BLaER1 treated with 17β-estradiol and CSF1 and Interleukin-3, amounts not matched to agents 10 nM and 100 nM (cell line): ENCODE measurements at regions not wholly inside any gene's neighbourhood (a gene's known extent, or its start where the extent isn't known, plus 50 kb on each side); places are given as distances from the start of the nearest gene placed in this dataset.

Experiments used
- H3K27ac ChIP-seq, 11 experiments: shearing (Covaris generic); formaldehyde crosslinking; 2 replicates each; pipeline ENCODE4 v1.8.1; 2022
- H3K27me3 ChIP-seq, 11 experiments: shearing (Covaris generic); formaldehyde crosslinking; 2 replicates each; pipeline ENCODE4 v1.8.1; 2022
- H3K36me3 ChIP-seq, 11 experiments: shearing (Covaris generic); formaldehyde crosslinking; 2 replicates each; pipeline ENCODE4 v1.8.1; 2022
- H3K4me1 ChIP-seq, 10 experiments: shearing (Covaris generic); formaldehyde crosslinking; 2 replicates each; pipeline ENCODE4 v1.8.1; 2022
- H3K4me2 ChIP-seq, 11 experiments: shearing (Covaris generic); formaldehyde crosslinking; 2 replicates each; pipeline ENCODE4 v1.8.1; 2022
- H3K4me3 ChIP-seq, 10 experiments: shearing (Covaris generic); formaldehyde crosslinking; 2 replicates each; pipeline ENCODE4 v1.8.1; 2022
- H3K9ac ChIP-seq, 11 experiments: shearing (Covaris generic); formaldehyde crosslinking; 2 replicates each; pipeline ENCODE4 v1.8.1; 2022
- H3K9me3 ChIP-seq, 11 experiments: shearing (Covaris generic); formaldehyde crosslinking; replicated peaks in 1 of 11; 2 replicates each; pipeline ENCODE4 v1.8.1; 2022
- H4K20me1 ChIP-seq, 11 experiments: shearing (Covaris generic); formaldehyde crosslinking; 2 replicates each; pipeline ENCODE4 v1.8.1; 2022
- Cebpa-rat ChIP-seq, 11 experiments: shearing (Covaris generic); IDR thresholded peaks; 2 replicates each; pipeline ENCODE4 v1.8.1; 2022

DNA sequence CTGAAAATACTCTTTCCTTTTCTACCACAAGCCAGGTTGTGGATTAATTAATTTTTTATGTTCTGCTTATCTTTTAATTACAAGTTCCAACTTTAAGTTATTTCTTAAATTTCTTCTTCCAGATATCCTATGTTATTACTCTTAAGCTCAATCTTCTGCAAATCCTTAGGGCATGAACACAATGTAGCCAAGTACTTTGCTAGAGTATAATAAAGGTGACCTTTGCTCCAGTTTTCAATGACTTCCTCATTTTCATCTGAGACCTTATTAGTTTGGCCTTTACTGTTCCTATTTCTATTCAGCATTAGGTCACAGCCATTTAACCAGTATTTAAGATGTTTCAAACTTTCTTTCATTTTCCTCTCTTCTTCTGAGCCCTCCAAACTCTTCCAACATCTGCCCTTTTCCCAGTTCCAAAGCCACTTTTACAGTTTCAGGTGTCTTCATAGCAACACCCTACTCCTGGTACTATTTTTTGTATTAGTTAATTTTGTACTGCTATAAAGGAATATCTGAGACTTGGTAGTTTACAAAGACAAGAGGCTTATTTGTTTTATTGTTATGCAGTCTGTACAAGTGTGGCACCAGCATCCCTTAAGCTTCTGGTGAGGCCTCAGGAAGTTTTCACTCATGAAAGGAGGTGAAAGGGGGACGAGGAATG is 886.2 kb upstream of the GHITM start:
- no peaks in the 10 kb centered on the region for H4K20me1 ChIP-seq
- H3K4me2 ChIP-seq, result no peak overlapping the region
- no peaks in the 10 kb centered on the region for H3K4me1 ChIP-seq
- H3K27ac ChIP-seq, result no peak overlapping the region
- TF ChIP-seq Cebpa-rat (IDR thresholded peaks at IDR 0.05), result no peak
- no peak overlapping the region for H3K4me3 ChIP-seq
- no peaks in the 10 kb centered on the region for H3K36me3 ChIP-seq
- H3K9ac ChIP-seq, result no peak overlapping the region
- H3K27me3 ChIP-seq, result no peaks in the 10 kb centered on the region
- H3K9me3 ChIP-seq, result peaks cover 11 to 27% (median 21%) of the 10 kb centered on the region in 11 experiments; a peak in 21 of 22 replicates

- H3K9ac ChIP-seq, result no peak overlapping the region
- no peak overlapping the region for H3K4me2 ChIP-seq
- no peak for TF ChIP-seq Cebpa-rat (IDR thresholded peaks at IDR 0.05)
- H3K4me1 ChIP-seq, result no peaks in the 10 kb centered on the region
- H3K4me3 ChIP-seq, result no peak overlapping the region
- no peaks in the 10 kb centered on the region for H3K27me3 ChIP-seq
- H3K36me3 ChIP-seq, result no peaks in the 10 kb centered on the region
- no peak overlapping the region for H3K27ac ChIP-seq
- peaks cover 11 to 27% (median 21%) of the 10 kb centered on the region in 11 experiments; a peak in 21 of 22 replicates for H3K9me3 ChIP-seq
- no peaks in the 10 kb centered on the region for H4K20me1 ChIP-seq
Observed at GRCh38 chr10:83254698-83255097, 884.6 kb upstream of the GHITM start.

DNA sequence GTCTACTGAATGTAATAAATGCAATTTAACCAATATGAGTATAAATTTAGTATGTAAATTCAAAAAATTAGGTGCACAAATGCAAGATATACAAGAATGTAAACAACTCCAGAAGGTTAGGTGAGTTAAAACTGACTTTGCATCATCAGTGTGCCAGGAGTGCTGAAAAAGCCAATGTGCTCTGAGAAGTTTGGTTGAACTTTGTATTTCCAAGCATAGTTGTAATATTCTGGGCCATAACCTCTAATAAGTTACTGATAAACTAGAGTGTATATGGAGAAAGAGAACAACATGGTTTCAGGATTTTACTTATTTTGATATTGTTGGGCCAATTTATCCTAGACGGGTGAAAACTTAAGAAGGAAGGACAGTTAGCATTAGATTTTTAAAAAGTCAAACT is 876.9 kb upstream of the GHITM start:
- Histone ChIP-seq H3K9ac (no peak overlapping the region), H4K20me1 (no peaks in the 10 kb centered on the region), H3K4me1 (no peaks in the 10 kb centered on the region)

GRCh38 chr10:83272666-83273434 is 866.5 kb upstream of the GHITM start:
- Histone ChIP-seq H4K20me1 (no peaks in the 10 kb centered on the region), H3K9ac (no peak overlapping the region), H3K27ac (no peak overlapping the region), H3K4me2 (no peak overlapping the region), H3K27me3 (no peaks in the 10 kb centered on the region), H3K9me3 (no peaks in the 10 kb centered on the region), H3K36me3 (no peaks in the 10 kb centered on the region), H3K4me1 (no peaks in the 10 kb centered on the region), H3K4me3 (no peak overlapping the region)
- TF ChIP-seq Cebpa-rat (IDR thresholded peaks at IDR 0.05), result no peak

More for the DNA sequence above, 876.9 kb upstream of the GHITM start:
- H3K4me3 ChIP-seq, result no peak overlapping the region
- peaks cover 0 to 5% (median 0%) of the 10 kb centered on the region in 11 experiments; a peak in 2 of 22 replicates for H3K9me3 ChIP-seq
- H3K4me2 ChIP-seq, result no peak overlapping the region
- TF ChIP-seq Cebpa-rat (IDR thresholded peaks at IDR 0.05), result no peak
- no peak overlapping the region for H3K27ac ChIP-seq
- no peaks in the 10 kb centered on the region for H3K36me3 ChIP-seq
- H3K27me3 ChIP-seq, result no peaks in the 10 kb centered on the region

DNA sequence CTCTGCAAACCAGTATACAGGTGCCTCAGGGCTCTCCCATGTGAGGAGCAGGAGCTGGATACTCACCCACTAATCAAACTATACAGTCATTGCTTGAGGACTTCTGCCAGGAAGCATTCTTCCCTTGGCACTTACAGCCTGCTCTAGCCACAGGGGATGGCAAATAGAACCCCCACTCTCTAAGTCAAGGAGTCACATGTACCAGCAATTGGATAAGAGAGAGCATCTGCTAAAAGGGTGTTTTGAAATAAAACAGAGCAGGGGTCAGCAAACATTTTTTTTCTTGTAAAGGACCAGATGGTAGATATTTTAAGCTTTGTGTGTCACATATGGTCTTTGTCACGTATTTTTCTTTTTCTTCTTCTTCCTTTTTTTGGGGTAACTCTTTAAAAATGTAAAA is 865.2 kb upstream of the GHITM start:
- TF ChIP-seq Cebpa-rat (IDR thresholded peaks at IDR 0.05), result no peak
- H3K9ac ChIP-seq, result no peak overlapping the region
- no peak overlapping the region for H3K27ac ChIP-seq
- H3K36me3 ChIP-seq, result no peaks in the 10 kb centered on the region
- no peaks in the 10 kb centered on the region for H3K9me3 ChIP-seq
- H3K4me2 ChIP-seq, result no peak overlapping the region
- H3K4me1 ChIP-seq, result no peaks in the 10 kb centered on the region
- no peaks in the 10 kb centered on the region for H4K20me1 ChIP-seq
- H3K27me3 ChIP-seq, result no peaks in the 10 kb centered on the region
- H3K4me3 ChIP-seq, result no peak overlapping the region

- H3K9ac ChIP-seq, result no peak overlapping the region
- H3K36me3 ChIP-seq, result no peaks in the 10 kb centered on the region
- no peak overlapping the region for H3K4me3 ChIP-seq
- H3K4me1 ChIP-seq, result no peaks in the 10 kb centered on the region
- H3K4me2 ChIP-seq, result no peak overlapping the region
- H3K9me3 ChIP-seq, result no peaks in the 10 kb centered on the region
- no peaks in the 10 kb centered on the region for H3K27me3 ChIP-seq
- no peaks in the 10 kb centered on the region for H4K20me1 ChIP-seq
- H3K27ac ChIP-seq, result no peak overlapping the region
- TF ChIP-seq Cebpa-rat (IDR thresholded peaks at IDR 0.05), result no peak
Observed at GRCh38 chr10:83276971-83277370, 862.3 kb upstream of the GHITM start.

GRCh38 chr10:83283151-83283550 is 856.2 kb upstream of the GHITM start:
- Histone ChIP-seq H3K4me3 (no peak overlapping the region), H3K4me1 (no peaks in the 10 kb centered on the region), H3K27me3 (no peaks in the 10 kb centered on the region), H4K20me1 (no peaks in the 10 kb centered on the region), H3K4me2 (no peak overlapping the region), H3K9ac (no peak overlapping the region), H3K36me3 (no peaks in the 10 kb centered on the region), H3K9me3 (peaks cover 0 to 6% (median 0%) of the 10 kb centered on the region in 11 experiments; a peak in 2 of 22 replicates), H3K27ac (no peak overlapping the region)
- no peak for TF ChIP-seq Cebpa-rat (IDR thresholded peaks at IDR 0.05)

DNA sequence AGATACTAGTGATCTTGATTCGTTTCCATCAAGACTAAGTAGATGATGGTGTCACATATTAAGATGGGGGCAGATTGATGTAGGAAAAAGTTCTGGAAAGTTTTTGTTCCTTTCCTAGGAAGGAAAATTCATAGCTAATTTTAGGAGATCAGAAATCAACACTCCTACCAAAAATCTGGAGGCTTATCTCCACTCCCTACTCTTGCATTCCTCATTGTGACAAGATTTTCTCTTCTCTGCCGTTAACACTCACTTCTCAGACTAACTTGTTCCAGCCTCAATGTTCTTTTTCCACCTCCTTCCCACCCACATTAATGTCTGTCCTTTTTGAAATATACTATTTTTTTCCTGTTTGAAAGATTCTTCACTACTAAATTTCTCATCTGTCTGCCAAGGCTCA is 851.9 kb upstream of the GHITM start:
- H3K27ac ChIP-seq, result no peak overlapping the region
- no peak overlapping the region for H3K9ac ChIP-seq
- no peaks in the 10 kb centered on the region for H4K20me1 ChIP-seq
- no peak overlapping the region for H3K4me3 ChIP-seq
- TF ChIP-seq Cebpa-rat (IDR thresholded peaks at IDR 0.05), result no peak
- H3K27me3 ChIP-seq, result no peaks in the 10 kb centered on the region
- H3K36me3 ChIP-seq, result no peaks in the 10 kb centered on the region
- no peaks in the 10 kb centered on the region for H3K4me1 ChIP-seq
- no peak overlapping the region for H3K4me2 ChIP-seq
- H3K9me3 ChIP-seq, result peaks cover 0 to 6% (median 0%) of the 10 kb centered on the region in 11 experiments; a peak in 2 of 22 replicates

GRCh38 chr10:83289373-83289772 is 849.9 kb upstream of the GHITM start:
- no peaks in the 10 kb centered on the region for H3K4me1 ChIP-seq
- no peak overlapping the region for H3K4me3 ChIP-seq
- no peaks in the 10 kb centered on the region for H4K20me1 ChIP-seq
- H3K4me2 ChIP-seq, result no peak overlapping the region
- peaks cover 0 to 6% (median 0%) of the 10 kb centered on the region in 11 experiments; a peak in 2 of 22 replicates for H3K9me3 ChIP-seq
- no peak overlapping the region for H3K27ac ChIP-seq
- TF ChIP-seq Cebpa-rat (IDR thresholded peaks at IDR 0.05), result no peak
- no peak overlapping the region for H3K9ac ChIP-seq
- H3K36me3 ChIP-seq, result no peaks in the 10 kb centered on the region
- H3K27me3 ChIP-seq, result no peaks in the 10 kb centered on the region

DNA sequence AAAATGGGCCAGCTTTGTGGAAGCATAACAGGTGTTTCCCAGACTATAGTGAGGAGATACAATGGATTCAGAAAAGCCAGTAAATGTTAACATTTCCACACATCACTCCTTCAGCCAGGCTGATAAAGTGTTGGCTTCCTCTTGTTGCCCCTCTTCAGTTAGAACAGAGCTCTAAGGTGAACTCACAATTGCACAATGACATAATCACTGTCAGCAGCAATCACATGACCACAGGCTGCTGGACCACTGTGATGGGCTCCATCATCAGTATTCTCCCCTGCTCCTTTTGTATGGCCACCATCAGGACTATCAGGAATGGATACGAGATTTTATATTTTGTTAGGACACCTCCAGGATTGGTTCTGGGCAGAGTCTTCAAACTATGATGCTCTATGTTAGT is 849.4 kb upstream of the GHITM start:
- no peaks in the 10 kb centered on the region for H3K36me3 ChIP-seq
- no peak overlapping the region for H3K9ac ChIP-seq
- H4K20me1 ChIP-seq, result no peaks in the 10 kb centered on the region
- H3K4me3 ChIP-seq, result no peak overlapping the region
- H3K4me1 ChIP-seq, result no peaks in the 10 kb centered on the region
- no peak for TF ChIP-seq Cebpa-rat (IDR thresholded peaks at IDR 0.05)
- H3K9me3 ChIP-seq, result peaks cover 0 to 6% (median 0%) of the 10 kb centered on the region in 11 experiments; a peak in 2 of 22 replicates
- no peak overlapping the region for H3K27ac ChIP-seq
- no peaks in the 10 kb centered on the region for H3K27me3 ChIP-seq
- H3K4me2 ChIP-seq, result no peak overlapping the region
